H9 (cell line): ENCODE measurements at regions not wholly inside any gene's neighbourhood (a gene's known extent, or its start where the extent isn't known, plus 50 kb on each side); places are given as distances from the start of the nearest gene placed in this dataset.

ENCODE experiments used
- DNase-seq: peaks from one replicate; pipeline ENCODE4 v3.0.0-alpha.2; 2017
- H2AFZ ChIP-seq: one replicate; pipeline ENCODE4 v1.6.1; 2013; ENCODE audit warnings: mild to moderate bottlenecking, low read length, control low read depth, moderate library complexity
- H2AK5ac ChIP-seq: 2 replicates; pipeline ENCODE4 v1.6.1; 2013; ENCODE audit warnings: low read length, control low read depth, mixed read lengths; ENCODE audit not compliant: insufficient read length
- H2BK120ac ChIP-seq: one replicate; pipeline ENCODE4 v1.6.1; 2013; ENCODE audit warnings: low read depth, mild to moderate bottlenecking, low read length, control low read depth, inconsistent platforms; ENCODE audit not compliant: poor library complexity, severe bottlenecking
- H2BK12ac ChIP-seq: 2 replicates; pipeline ENCODE4 v1.6.1; 2013; ENCODE audit warnings: low read length, control low read depth, mixed read lengths, low read depth; ENCODE audit not compliant: insufficient read length
- H2BK15ac ChIP-seq: 2 replicates; pipeline ENCODE4 v1.6.1; 2013; ENCODE audit warnings: low read depth, low read length, control low read depth
- H2BK20ac ChIP-seq: one replicate; pipeline ENCODE4 v1.6.1; 2013; ENCODE audit warnings: low read depth, mild to moderate bottlenecking, low read length, control low read depth, inconsistent platforms; ENCODE audit not compliant: poor library complexity, severe bottlenecking
- H2BK5ac ChIP-seq: 2 replicates; pipeline ENCODE4 v1.6.1; 2013; ENCODE audit warnings: low read length, control low read depth, mixed read lengths; ENCODE audit not compliant: insufficient read length
- H3K14ac ChIP-seq: 2 replicates; pipeline ENCODE4 v1.6.1; 2013; ENCODE audit warnings: low read length, control low read depth; ENCODE audit not compliant: insufficient read depth
- H3K18ac ChIP-seq: 2 replicates; pipeline ENCODE4 v1.6.1; 2013; ENCODE audit warnings: low read depth, mild to moderate bottlenecking, mixed read lengths, low read length, control low read depth; ENCODE audit not compliant: insufficient read length
- H3K23ac ChIP-seq: 2 replicates; pipeline ENCODE4 v1.6.1; 2013; ENCODE audit warnings: low read length, control low read depth, mixed read lengths, low read depth; ENCODE audit not compliant: insufficient read length
- H3K23me2 ChIP-seq: 2 replicates; pipeline ENCODE4 v1.6.1; 2013; ENCODE audit warnings: low read depth, mild to moderate bottlenecking, mixed read lengths, low read length, control low read depth; ENCODE audit not compliant: insufficient read length, poor library complexity, severe bottlenecking
- H3K27ac ChIP-seq: 2 replicates; pipeline ENCODE4 v1.5.1; 2013; ENCODE audit warnings: low read length, control low read depth, mixed read lengths, low read depth; ENCODE audit not compliant: insufficient read length
- H3K27me3 ChIP-seq: 2 replicates; pipeline ENCODE4 v1.6.1; 2013; ENCODE audit warnings: low read length, control low read depth, inconsistent platforms; ENCODE audit not compliant: insufficient read depth
- H3K4ac ChIP-seq: 2 replicates; pipeline ENCODE4 v1.6.1; 2013; ENCODE audit warnings: low read depth, mild to moderate bottlenecking, control low read depth, inconsistent platforms, low read length, moderate library complexity
- H3K4me1 ChIP-seq: 2 replicates; pipeline ENCODE4 v1.6.1; 2013; ENCODE audit warnings: low read length, control low read depth, inconsistent platforms; ENCODE audit not compliant: insufficient read depth
- H3K4me2 ChIP-seq: 2 replicates; pipeline ENCODE4 v1.6.1; 2013; ENCODE audit warnings: low read length, control low read depth, mixed read lengths; ENCODE audit not compliant: insufficient read length, insufficient read depth
- H3K56ac ChIP-seq: 2 replicates; pipeline ENCODE4 v1.6.1; 2013; ENCODE audit warnings: low read depth, mild to moderate bottlenecking, mixed read lengths, low read length, control low read depth; ENCODE audit not compliant: insufficient read length
- H3K79me1 ChIP-seq: 2 replicates; pipeline ENCODE4 v1.6.1; 2013; ENCODE audit warnings: low read depth, mild to moderate bottlenecking, moderate library complexity, low read length, control low read depth, inconsistent platforms; ENCODE audit not compliant: insufficient read depth, poor library complexity, severe bottlenecking
- H3K79me2 ChIP-seq: 2 replicates; pipeline ENCODE4 v1.6.1; 2013; ENCODE audit warnings: low read length, control low read depth, inconsistent platforms; ENCODE audit not compliant: insufficient read depth
- H3K9ac ChIP-seq: 2 replicates; pipeline ENCODE4 v1.6.1; 2013; ENCODE audit warnings: low read length, control low read depth, mixed read lengths; ENCODE audit not compliant: insufficient read length; ENCODE audit errors: extremely low read depth
- H3K9me3 ChIP-seq: one replicate; pipeline ENCODE4 v1.6.1; 2013; ENCODE audit warnings: low read depth, low read length, inconsistent platforms; ENCODE audit not compliant: control insufficient read depth
- H3T11ph ChIP-seq: one replicate; pipeline ENCODE4 v1.6.1; 2013; ENCODE audit warnings: mild to moderate bottlenecking, low read length, control low read depth, inconsistent platforms
- H4K20me1 ChIP-seq: one replicate; pipeline ENCODE4 v1.6.1; 2013; ENCODE audit not compliant: control insufficient read depth, insufficient read length, insufficient read depth
- H4K5ac ChIP-seq: 2 replicates; pipeline ENCODE4 v1.6.1; 2013; ENCODE audit warnings: low read depth, mild to moderate bottlenecking, mixed read lengths, low read length, control low read depth; ENCODE audit not compliant: insufficient read length
- H4K8ac ChIP-seq: replicated peaks from 2 replicates; pipeline ENCODE4 v1.6.1; 2013; ENCODE audit warnings: low read length, control low read depth, mixed read lengths, low read depth; ENCODE audit not compliant: insufficient read length
- H4K91ac ChIP-seq: 2 replicates; pipeline ENCODE4 v1.6.1; 2013; ENCODE audit warnings: low read depth, mild to moderate bottlenecking, moderate library complexity, mixed read lengths, low read length, control low read depth; ENCODE audit not compliant: insufficient read length
- H3K27ac Mint-ChIP-seq, 3 experiments: 2 replicates in 2 of 3; 3 replicates in 1 of 3; pipeline ENCODE4 v1.8.0; 2020 to 2021; ENCODE audit warnings: mixed read lengths in 3 of 3, mild to moderate bottlenecking in 1 of 3, moderate library complexity in 1 of 3
- H3K27me3 Mint-ChIP-seq: 2 replicates; pipeline ENCODE4 v1.8.0; 2021; ENCODE audit warnings: low read depth, mild to moderate bottlenecking, moderate library complexity, mixed read lengths
- H3K36me3 Mint-ChIP-seq, 3 experiments: 2 replicates in 2 of 3; 3 replicates in 1 of 3; pipeline ENCODE4 v1.8.0; 2020 to 2021; ENCODE audit warnings: low read depth in 3 of 3, mixed read lengths in 3 of 3; ENCODE audit not compliant: insufficient read depth in 1 of 3
- H3K4me1 Mint-ChIP-seq, 2 experiments: 2 replicates each; pipeline ENCODE4 v1.8.0; 2020; ENCODE audit warnings: mixed read lengths in 2 of 2
- H3K4me3 Mint-ChIP-seq, 2 experiments: 2 replicates in 1 of 2; 3 replicates in 1 of 2; pipeline ENCODE4 v1.8.0; 2020 to 2021; ENCODE audit warnings: mild to moderate bottlenecking in 2 of 2, mixed read lengths in 2 of 2, moderate library complexity in 1 of 2
- H3K9me3 Mint-ChIP-seq, 2 experiments: 2 replicates in 1 of 2; 3 replicates in 1 of 2; pipeline ENCODE4 v1.8.0; 2020; ENCODE audit warnings: mild to moderate bottlenecking in 2 of 2, mixed read lengths in 2 of 2, moderate library complexity in 1 of 2
- CTCF ChIP-seq: fragments of 200-600 bp; sonication (generic); conservative IDR thresholded peaks from 3 replicates; pipeline ENCODE4 v1.8.0; 2021; ENCODE audit warnings: antibody characterized with exemption, mild to moderate bottlenecking
- WGBS: extraction: QIAGEN DNeasy Blood & Tissue Kit; methylation state at CpG from one replicate; pipeline ENCODE4 v1.1.7; 2013; ENCODE audit warnings: missing lambda C conversion rate, low lambda C conversion rate, mixed read lengths; ENCODE audit not compliant: insufficient read length; ENCODE audit errors: extremely low coverage; 5-methylcytosine and 5-hydroxymethylcytosine counted together

- Histone ChIP-seq H4K91ac (no peak overlapping the region), H3K9me3 (no peaks in the 10 kb centered on the region), H4K5ac (no peak overlapping the region), H3K56ac (no peak overlapping the region), H3K23me2 (no peaks in the 10 kb centered on the region), H3K4me1 (peaks cover 9% of the 10 kb centered on the region; the same call in 1 of the 2 replicates), H3K18ac (no peak overlapping the region), H3K79me2 (no peaks in the 10 kb centered on the region), H3K27ac (no peak overlapping the region), H3K27me3 (no peaks in the 10 kb centered on the region), H3K4ac (no peak overlapping the region), H3T11ph (no peak overlapping the region), H3K23ac (no peak overlapping the region), H2BK12ac (no peak overlapping the region), H2BK5ac (no peak overlapping the region), H3K4me2 (no peak overlapping the region), H4K8ac (no peak overlapping the region), H2AK5ac (no peak overlapping the region), H2AFZ (no peak overlapping the region), H3K9ac (no peak overlapping the region), H3K14ac (no peak overlapping the region), H2BK120ac (no peak overlapping the region), H2BK20ac (no peak overlapping the region), H4K20me1 (no peaks in the 10 kb centered on the region), H3K79me1 (no peaks in the 10 kb centered on the region), H2BK15ac (no peak overlapping the region)
- H3K4me1 Mint-ChIP-seq: peaks cover 62 to 64% of the 10 kb centered on the region in 2 experiments
- H3K36me3 Mint-ChIP-seq: peaks cover 0 to 2% (median 0%) of the 10 kb centered on the region in 3 experiments; a peak in 1 of 7 replicates
- H3K27ac Mint-ChIP-seq: peak overlapping the region in 1 of 3 experiments; percentile 55; a peak in 1 of 7 replicates
- H3K27me3 Mint-ChIP-seq: no peaks in the 10 kb centered on the region
- no peak overlapping the region for H3K4me3 Mint-ChIP-seq
- no peak for TF ChIP-seq CTCF
- no CpG with 5 or more reads among the region's 1 CpG for whole genome bisulfite sequencing
- DNase-seq: no peak
- H3K9me3 Mint-ChIP-seq: peaks cover 3% of the 10 kb centered on the region in 2 experiments; a peak in 4 of 5 replicates
Measured at GRCh38 chr16:47885489-47885888, 270.3 kb downstream of the ABCC12 start.
